ENCODE measurements at regions not wholly inside any gene's neighbourhood (a gene's known extent, or its start where the extent isn't known, plus 50 kb on each side); places are given as distances from the start of the nearest gene placed in this dataset.

DNA sequence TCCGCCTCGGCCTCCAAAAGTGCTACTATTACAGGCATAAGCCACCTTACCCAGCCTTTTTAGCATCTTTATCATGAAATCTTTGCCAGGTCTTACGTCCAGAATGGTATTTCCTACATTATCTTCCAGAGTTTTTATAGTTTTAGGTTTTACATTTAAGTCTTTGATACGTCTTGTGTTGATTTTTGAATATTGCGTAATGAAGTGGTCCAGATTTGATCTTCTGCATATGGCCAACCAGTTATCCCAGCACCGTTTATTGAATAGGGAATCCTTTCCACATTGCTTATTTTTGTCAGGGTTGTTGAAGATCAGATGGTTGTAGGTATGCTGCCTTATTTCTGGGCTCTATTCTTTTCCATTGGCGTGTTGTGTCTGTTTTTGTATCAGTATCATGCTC, 349.6 kb downstream of the KCTD8 start:
- TF ChIP-seq, protein P1, sequence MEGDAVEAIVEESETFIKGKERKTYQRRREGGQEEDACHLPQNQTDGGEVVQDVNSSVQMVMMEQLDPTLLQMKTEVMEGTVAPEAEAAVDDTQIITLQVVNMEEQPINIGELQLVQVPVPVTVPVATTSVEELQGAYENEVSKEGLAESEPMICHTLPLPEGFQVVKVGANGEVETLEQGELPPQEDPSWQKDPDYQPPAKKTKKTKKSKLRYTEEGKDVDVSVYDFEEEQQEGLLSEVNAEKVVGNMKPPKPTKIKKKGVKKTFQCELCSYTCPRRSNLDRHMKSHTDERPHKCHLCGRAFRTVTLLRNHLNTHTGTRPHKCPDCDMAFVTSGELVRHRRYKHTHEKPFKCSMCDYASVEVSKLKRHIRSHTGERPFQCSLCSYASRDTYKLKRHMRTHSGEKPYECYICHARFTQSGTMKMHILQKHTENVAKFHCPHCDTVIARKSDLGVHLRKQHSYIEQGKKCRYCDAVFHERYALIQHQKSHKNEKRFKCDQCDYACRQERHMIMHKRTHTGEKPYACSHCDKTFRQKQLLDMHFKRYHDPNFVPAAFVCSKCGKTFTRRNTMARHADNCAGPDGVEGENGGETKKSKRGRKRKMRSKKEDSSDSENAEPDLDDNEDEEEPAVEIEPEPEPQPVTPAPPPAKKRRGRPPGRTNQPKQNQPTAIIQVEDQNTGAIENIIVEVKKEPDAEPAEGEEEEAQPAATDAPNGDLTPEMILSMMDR (IDR thresholded peaks at IDR 0.05; ENCODE audit: low read depth, low read length, missing control alignments) = no peak
- no peak for DNase-seq (ENCODE audit: low read depth)
- H3K4me3 ChIP-seq (ENCODE audit: low read depth, low read length) = no peak overlapping the region

DNA sequence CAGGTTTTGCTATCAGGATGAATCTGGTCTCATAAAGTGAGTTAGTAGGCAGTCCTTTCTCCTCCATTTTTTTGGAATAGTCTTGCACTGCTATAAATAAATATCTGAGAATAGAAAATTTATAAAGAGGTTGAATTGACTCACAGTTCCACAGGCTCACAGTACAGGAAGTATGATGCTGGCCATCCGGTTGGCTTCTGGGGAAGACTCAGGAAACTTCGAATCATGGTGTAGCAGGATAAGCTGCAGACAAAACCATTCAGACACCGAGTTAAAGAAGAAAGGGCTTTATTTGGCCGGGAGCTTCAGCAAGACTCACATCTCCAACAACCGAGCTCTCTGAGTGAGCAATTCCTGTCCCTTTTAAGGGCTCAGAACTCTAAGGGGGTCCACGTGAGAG, 348.2 kb downstream of the KCTD8 start:
- no peak for DNase-seq (ENCODE audit: low read depth)
- H3K4me3 ChIP-seq (ENCODE audit: low read depth, low read length) = no peak overlapping the region
- TF ChIP-seq, protein P1 (IDR thresholded peaks at IDR 0.05; ENCODE audit: low read depth, low read length, missing control alignments) = no peak

DNA sequence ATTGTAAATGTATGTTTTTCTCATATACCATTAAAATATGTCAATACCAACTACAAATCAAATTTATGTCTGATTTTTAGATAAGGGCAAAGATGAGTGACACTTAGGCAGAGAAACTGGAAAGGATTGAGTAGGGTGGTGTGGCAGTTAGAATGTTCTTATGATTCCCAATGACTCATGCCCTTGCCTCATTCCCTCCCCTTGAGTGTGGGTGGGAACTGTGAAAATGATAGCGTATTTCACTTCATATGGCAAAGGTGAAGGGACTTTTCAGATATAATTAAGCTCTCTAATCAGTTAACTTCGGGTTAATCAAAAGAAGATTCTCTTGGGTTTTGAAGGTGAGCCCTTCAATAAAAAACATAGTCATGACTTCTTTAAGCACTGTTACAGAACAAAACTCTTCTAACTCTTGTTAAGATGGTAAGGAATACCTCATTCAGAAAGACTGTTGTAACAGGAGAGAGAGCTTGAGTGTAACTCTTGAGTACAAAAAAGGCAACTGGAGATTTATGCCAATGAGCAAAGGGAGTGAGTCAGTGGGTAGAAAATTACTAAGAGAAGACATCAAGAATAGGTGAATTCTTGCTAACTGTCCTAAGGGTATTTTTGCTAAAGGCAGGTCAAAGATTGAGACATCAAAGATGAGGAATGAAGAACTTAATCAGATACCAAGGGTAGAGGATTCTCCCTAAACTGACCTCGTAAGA, 329.5 kb downstream of the KCTD8 start:
- TF ChIP-seq, protein P1 (IDR thresholded peaks at IDR 0.05; ENCODE audit: low read depth, low read length, missing control alignments) = no peak
- no peak for DNase-seq (ENCODE audit: low read depth)
- H3K4me3 ChIP-seq (ENCODE audit: low read depth, low read length) = no peak overlapping the region

DNA sequence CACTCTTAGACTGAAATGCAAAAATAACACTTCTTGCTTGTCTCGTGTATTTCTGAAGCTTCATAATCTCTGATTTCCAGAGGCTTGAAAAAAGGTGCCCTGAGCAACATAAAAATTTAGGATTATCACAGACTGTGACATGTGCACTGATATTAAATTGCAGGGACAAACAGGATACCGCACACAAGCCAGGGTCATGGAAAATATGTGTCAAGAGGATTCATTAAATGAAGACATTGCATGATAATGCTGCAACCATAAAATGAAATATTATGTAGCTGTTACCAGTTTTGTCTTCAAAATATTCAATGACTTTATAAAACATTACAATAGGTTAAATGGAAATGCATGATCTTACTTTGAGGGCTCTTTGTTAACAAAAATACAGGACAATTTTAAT, 328.0 kb downstream of the KCTD8 start:
- no peak overlapping the region for H3K4me3 ChIP-seq (ENCODE audit: low read depth, low read length)
- DNase-seq (ENCODE audit: low read depth) = no peak

DNA sequence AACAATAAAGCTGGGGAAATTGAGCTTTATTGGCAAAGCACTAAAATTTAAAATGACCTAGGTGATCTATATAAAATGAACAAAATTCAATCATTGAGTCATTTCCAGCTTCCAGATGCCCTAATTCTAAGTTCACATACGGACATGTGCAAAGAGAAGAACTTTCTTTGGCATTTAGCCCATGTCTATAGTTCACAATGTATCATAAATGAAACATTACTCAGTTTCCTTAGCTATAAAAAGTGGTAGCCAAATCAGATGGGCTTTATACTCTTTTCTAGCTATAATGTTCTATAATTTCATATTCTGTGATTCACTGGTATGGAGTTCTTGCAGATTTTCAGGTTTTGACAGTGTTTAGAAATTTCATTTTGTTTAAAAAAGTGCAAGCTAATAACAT, 327.4 kb downstream of the KCTD8 start:
- no peak overlapping the region for H3K4me3 ChIP-seq (ENCODE audit: low read depth, low read length)
- TF ChIP-seq, protein P1 (IDR thresholded peaks at IDR 0.05; ENCODE audit: low read depth, low read length, missing control alignments) = no peak
- DNase-seq (ENCODE audit: low read depth) = no peak

More for the DNA sequence above, 328.0 kb downstream of the KCTD8 start:
- TF ChIP-seq, protein P1 (IDR thresholded peaks at IDR 0.05; ENCODE audit: low read depth, low read length, missing control alignments) = no peak

All from GM12864 (cell line).